DMS153 treated with DMSO at 0.1 percent for 48 hours (cell line): ENCODE measurements at regions not wholly inside any gene's neighbourhood (a gene's known extent, or its start where the extent isn't known, plus 50 kb on each side); places are given as distances from the start of the nearest gene placed in this dataset.
"Not testable (repeated sequence)": the region's sequence is repeated elsewhere in the genome, so short reads cannot be mapped to it uniquely, and the experiment has no call there.

ENCODE experiments used
- DNase-seq: peaks from one replicate; lab custom pipeline; 2025; ENCODE audit not compliant: unreplicated experiment; lab: John Stamatoyannopoulos, UW

GRCh38 chr2:75327334-75327733, 128.0 kb upstream of the TACR1 start:
- DNase-seq: no peak

- no peak for DNase-seq
Measured at GRCh38 chr2:75326645-75327044, 127.3 kb upstream of the TACR1 start.

- DNase-seq: no peak
Measured at GRCh38 chr2:75325594-75325993, 126.3 kb upstream of the TACR1 start.

GRCh38 chr2:75324861-75325284, 125.6 kb upstream of the TACR1 start:
- no peak for DNase-seq

- no peak for DNase-seq
Measured at GRCh38 chr2:75324141-75324540, 124.8 kb upstream of the TACR1 start.

- DNase-seq: no peak
Measured at GRCh38 chr2:75321599-75321922, 122.2 kb upstream of the TACR1 start.

GRCh38 chr2:75320898-75321598, 121.7 kb upstream of the TACR1 start:
- no peak for DNase-seq

- DNase-seq: no peak
Measured at GRCh38 chr2:75319951-75320350, 120.6 kb upstream of the TACR1 start.

- DNase-seq: no peak
Measured at GRCh38 chr2:75317802-75318201, 118.5 kb upstream of the TACR1 start.

- DNase-seq: no peak
Measured at GRCh38 chr2:75317316-75317715, 118.0 kb upstream of the TACR1 start.

GRCh38 chr2:75315436-75315835, 116.1 kb upstream of the TACR1 start:
- DNase-seq: no peak

GRCh38 chr2:75311993-75312392, 112.7 kb upstream of the TACR1 start:
- peak; percentile 12 for DNase-seq

- DNase-seq: no peak
Measured at GRCh38 chr2:75311521-75311920, 112.2 kb upstream of the TACR1 start.

- no peak for DNase-seq
Measured at GRCh38 chr2:75310876-75311275, 111.6 kb upstream of the TACR1 start.

GRCh38 chr2:75309596-75310463, 110.5 kb upstream of the TACR1 start:
- DNase-seq: no peak

GRCh38 chr2:75303227-75303626, 103.9 kb upstream of the TACR1 start:
- DNase-seq: no peak

GRCh38 chr2:75294362-75294761, 95.0 kb upstream of the TACR1 start:
- DNase-seq: no peak

GRCh38 chr2:75292826-75293225, 93.5 kb upstream of the TACR1 start:
- no peak for DNase-seq

- DNase-seq: no peak
Measured at GRCh38 chr2:75290600-75291150, 91.4 kb upstream of the TACR1 start.

GRCh38 chr2:75289771-75290170, 90.5 kb upstream of the TACR1 start:
- no peak for DNase-seq

GRCh38 chr2:75289178-75289577, 89.9 kb upstream of the TACR1 start:
- not testable (repeated sequence) for DNase-seq

- no peak for DNase-seq
Measured at GRCh38 chr2:75288760-75289159, 89.4 kb upstream of the TACR1 start.
